HG02870 (cell line): ENCODE measurements at regions not wholly inside any gene's neighbourhood (a gene's known extent, or its start where the extent isn't known, plus 50 kb on each side); places are given as distances from the start of the nearest gene placed in this dataset.

ENCODE experiments used
- ATAC-seq: cut with Tn5 transposase; IDR thresholded peaks from one replicate; pipeline ENCODE4 v1.9.1; 2021; ENCODE audit warnings: mild to moderate bottlenecking, moderate library complexity; ENCODE audit not compliant: unreplicated experiment

DNA sequence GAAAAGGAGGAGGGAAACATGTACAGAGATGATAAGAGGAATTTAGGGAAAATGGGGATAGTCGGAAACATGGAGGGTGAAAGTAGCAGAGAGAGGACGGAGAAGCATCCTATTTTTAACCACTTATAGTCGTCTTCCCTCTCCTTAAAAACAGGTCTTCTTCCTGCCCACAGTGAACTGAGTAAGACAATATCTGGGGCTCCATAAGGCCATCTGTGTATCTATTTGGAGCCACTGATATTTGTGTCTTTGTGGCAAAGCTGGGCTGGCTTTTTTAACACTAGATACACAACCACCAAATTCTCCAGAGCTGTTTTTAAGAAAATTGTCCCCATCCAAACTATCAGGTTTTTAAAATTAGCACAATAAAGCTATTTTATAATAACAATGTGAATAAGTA is 109.5 kb upstream of the RAP1B start:
- ATAC-seq = no peak

DNA sequence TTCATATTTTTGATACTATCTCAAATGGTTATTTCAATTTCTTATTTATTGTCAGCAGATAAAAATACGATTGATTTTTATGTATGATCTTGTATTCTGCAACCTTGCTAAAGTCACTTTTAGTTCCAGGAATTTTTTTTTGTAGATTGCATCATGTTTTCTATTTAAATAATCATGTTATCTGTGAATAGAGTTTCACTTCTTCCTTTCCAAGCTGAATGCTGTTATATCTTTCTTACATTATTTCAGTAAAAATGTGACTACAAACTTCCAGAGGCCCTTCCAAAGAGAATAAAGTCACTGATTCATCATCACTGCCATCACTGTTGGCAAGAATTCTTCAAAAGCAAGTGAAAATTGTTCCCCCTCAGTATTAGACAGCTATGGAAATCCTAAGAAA is 104.7 kb upstream of the RAP1B start:
- ATAC-seq = no peak

DNA sequence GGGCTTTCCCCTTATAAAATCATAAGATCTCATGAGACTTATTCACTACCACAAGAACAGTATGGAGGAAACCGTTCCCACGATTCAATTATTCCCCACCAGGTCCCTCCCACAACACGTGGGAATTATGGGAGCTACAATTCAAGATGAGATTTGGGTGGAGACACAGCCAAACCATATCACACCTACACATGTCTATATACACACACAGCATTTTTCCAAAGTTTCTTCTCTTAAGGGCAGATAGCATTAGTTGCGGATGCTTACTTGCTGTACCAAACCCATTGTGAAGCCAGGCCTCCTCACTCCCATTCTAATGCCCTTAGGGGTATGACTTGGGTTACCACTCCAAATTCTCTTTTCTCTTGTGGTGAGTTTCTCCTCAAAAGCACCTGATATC is 104.1 kb upstream of the RAP1B start:
- ATAC-seq = no peak

DNA sequence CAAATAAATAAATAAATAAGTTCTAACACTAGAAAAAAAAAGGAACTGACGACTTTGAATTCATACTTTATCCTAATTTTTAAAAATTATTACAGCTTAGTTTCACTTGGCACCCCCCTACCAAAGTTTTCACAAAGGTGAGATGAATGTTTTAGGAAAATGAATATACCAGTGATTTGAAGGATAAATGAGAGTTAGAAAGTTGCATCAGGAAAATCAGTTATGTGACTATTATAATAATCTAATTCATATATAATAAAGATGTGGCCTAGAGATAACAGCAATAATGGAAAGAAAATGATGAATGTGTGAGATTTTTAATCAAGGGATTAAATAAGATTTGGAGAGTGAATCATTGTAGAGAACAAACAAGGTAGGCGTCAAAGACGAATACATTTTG is 103.0 kb upstream of the RAP1B start:
- ATAC-seq = no peak

DNA sequence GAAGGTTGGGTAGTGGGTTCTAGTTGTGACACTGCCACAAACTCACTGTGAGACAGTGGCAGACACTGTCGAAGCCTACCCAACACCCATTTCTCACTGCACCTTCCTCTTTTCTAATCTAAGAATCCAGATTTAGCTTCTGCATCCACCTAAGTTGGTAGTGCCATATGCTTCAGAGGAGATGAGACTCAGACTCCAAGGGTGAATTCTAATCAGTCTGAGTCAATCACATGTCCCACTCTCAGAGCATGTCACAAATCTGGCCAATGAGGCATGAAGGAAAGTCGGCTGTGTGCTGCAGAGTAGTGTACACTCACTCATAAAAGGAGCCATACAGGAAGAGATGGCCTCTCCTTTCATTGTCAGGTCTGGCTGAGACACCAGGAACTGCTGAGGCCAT is 102.1 kb upstream of the RAP1B start:
- no peak for ATAC-seq

DNA sequence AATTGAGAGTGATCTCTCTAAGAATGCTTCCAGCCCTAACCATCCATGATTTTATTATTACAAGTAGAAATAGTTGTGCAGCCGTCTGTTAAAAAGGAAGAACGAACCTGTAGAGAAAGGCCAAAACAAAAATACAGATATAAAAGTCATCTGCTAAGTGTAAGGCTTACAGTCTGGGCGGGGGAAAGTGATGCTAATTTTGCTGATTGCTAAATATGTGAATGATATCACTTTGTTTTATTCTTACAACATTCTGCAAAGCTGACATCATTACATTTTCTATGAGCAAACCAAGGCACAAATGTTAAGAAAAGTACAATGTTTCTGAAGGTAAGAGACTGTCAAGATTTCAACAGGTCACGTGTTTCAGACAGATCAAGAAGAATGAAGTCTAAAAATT is 101.5 kb upstream of the RAP1B start:
- no peak for ATAC-seq

DNA sequence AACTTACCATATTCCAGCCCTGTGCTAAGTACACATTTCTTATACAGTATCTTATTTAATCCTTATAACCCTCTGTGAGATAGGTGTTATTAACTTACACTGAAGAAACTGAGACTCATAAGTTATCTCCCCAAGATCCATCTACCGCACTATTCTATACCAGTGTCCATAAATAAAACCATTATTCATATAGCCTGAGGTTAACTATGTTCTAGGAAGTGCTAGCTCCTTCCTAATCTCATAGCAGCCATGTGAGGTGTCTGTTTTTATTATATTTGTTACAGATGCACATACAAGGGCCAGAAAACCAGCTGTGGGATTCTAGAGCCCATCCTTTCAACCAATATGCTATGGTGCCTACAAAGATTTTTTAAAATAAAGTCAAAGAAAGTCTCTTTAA is 100.3 kb upstream of the RAP1B start:
- no peak for ATAC-seq

DNA sequence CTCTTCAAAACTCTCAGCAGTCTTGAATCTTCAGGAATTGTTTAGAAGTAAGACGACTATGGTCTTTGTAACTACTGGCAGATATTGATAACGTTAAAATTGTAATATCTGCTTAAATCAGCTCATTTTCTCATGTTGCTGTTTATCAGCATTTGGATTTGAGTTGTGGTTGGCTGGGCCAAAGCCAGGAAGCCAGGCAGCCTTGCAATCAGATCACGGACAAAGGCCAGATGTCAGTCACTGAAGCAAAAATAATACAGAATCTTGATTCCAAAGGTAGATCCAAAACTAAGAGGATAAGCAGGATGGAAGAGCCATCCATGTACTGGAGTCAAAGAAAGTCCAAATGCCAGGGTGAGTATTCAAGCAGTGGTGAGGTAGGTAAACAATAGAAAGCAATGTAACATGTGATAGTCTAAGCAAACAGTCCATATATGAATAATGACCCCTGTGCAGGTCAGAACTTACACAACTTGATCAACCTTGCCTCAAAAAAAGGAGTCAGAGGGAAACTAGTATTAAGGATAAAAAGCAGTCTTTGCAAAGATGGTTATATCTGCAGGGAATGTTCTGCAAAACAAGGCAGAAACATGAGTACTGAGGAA is 95.8 kb upstream of the RAP1B start:
- no peak for ATAC-seq

DNA sequence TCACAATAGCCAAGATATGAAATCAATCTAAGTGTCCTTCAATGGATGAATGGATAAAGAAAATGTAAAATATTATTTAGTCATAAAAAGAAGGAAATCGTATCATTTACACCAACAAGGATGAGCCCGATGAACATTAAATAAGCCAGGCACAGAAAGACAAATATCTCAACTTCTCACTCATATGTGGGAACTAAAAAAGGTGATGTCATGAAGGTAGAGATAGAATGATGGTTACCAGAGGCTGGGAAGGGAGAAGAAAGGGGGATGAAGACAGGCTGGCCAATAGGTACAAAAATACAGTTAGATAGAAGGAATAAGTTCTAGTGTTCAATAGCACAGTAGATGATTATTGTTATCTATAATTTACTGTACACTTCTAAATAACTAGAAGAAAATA is 94.9 kb upstream of the RAP1B start:
- ATAC-seq = no peak

DNA sequence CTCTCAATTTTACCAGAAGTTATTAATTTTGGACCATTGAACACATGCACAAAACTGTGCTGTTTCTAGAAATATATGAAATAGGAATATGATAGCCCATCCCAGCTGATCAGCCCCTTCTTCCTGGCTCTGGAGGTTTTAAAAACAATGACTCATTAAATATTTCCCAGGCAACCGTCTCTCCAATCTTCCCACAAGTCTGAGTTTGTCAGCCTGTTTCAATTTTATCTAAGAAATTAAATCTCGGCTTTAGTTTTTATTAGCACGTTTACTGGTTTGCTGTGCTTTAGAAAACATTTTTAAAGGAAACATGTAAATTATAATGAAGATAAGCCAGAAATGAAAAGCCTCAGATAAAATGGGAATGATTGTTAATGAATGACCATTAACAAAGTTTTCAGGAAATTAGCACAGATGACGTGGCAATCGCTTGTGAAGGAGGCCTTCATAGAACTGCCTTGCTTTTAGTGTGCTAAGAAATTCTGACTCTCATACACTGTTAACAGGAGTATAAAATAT is 89.3 kb upstream of the RAP1B start:
- no peak for ATAC-seq

DNA sequence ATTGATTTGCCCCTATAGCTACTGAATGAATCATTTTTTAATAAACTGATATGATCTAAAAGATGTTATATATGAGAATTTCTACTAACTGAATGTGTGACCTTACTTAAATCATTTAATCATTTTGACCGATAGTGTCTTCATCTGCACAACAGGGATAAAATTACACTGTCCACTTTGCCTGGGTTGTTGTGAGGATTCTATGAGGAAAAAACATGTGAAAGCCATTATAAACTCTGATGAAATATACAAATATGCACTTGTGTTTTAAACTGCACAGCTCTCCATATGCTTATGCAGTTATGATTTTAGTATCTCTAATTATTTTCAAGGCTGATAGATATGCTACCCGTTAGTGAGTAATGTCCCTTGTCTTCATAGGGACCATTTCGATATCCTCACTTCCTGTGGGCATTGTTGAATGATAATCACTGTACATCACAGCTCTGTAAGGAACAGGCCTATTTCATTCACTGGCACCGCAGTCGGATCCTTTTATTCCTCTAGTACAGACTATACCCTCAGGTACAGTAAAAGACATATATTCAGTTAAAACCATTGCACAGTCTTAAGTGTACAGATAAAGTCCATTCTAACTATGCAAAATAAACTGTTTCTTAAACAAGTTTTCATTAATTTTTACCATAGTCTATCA is 88.7 kb upstream of the RAP1B start:
- ATAC-seq = no peak

DNA sequence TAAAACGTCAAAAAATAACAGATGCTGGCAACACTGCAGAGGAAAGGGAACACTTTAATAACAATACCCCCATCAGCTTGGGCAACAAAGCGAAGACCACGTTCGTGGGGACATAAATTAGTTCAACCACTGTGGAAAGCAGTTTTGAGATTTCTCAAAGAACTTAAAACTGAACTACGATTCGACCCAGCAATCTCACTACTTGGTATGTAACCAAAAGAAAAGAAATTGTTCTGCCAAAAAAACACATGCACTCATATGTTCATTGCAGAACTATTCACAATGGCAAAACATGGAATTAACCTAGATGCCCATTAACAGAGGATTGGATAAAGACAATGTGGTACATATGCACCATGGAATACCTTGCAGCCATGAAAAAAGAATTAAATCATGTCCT is 81.2 kb upstream of the RAP1B start:
- ATAC-seq = no peak

DNA sequence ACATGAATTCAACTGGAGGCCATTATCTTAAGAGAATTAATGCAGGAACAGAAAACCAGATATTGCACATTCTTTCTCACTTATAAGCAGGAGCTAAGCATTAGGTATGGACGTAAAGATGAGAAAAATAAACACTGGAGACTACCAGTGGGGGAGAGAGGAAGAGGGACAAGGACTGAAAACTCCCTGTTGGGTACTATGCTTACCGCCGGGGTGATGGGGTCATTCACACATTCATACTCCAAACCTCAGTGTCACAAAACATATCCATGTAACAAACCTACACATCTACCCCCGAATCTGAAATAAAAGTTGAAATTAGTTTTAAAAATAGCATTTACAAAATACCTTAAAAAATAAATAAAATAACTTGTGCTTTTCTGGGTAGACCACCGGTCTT is 80.8 kb upstream of the RAP1B start:
- ATAC-seq = no peak

DNA sequence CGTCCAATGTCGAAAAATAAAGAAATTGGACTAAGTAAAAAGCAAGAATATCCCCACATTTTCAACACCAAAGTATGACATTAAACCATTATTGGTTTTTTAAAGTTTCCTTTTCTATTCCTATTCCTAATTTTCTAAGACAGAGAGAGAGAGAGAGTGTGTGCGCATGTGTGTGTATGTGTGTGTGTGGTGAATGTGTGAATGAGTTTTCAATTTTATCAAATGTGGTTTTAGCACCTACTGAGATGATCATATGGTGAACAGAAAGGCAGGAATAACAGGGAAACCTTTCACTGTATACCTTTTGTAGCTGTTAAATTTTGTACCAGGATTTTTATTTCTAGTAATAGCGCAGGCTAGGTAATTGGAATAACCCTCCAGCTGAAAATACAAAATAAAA is 80.4 kb upstream of the RAP1B start:
- ATAC-seq = no peak

DNA sequence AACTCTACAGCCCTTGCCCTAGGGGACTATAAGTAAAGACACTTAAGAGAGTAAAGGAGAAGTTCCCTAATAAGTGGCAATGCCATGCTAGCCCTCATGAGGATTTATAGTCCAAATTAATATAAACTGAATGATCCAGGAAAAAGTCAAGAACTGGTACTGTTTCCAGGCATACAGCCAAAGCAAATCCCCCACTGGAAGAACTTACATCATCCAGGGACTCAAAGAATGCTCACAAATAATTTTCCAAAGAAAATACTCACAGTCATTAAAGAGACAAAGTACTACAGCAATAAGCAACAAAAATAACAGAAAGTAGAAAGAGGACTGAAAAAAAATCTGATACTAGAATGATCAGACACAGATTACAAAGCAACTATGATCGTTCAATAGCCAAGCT is 79.7 kb upstream of the RAP1B start:
- ATAC-seq = no peak

DNA sequence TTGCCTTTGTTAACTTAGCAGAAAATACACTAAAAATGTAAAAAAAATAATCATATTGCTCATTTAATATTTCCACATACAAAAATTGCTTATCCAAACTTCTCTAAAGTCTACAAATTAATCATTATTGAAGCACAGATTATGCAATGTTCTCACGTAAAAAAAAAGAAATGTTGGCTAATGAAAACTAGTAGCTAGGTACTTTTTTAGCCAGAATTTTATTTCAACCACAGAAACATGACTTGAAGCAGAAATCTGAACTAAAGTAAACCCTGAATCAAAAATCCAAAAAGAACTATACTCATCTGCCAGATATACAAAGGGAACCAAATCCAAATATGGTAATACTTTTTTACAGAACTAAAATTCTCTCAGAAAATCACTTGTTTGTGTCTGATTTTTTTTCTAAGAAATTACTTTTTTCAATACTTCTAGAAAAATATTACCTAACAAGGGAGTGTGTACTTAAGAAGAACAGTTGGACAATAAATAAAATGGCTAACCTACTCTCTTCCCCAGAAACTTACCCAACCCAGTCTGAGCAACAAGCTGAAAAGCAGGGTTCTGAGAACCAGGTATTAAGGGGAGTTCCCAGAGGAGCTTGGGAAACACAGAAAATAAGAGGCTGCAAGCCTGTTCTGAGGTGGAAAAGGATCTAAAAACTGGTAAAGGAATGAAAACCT is 78.4 kb upstream of the RAP1B start:
- no peak for ATAC-seq

DNA sequence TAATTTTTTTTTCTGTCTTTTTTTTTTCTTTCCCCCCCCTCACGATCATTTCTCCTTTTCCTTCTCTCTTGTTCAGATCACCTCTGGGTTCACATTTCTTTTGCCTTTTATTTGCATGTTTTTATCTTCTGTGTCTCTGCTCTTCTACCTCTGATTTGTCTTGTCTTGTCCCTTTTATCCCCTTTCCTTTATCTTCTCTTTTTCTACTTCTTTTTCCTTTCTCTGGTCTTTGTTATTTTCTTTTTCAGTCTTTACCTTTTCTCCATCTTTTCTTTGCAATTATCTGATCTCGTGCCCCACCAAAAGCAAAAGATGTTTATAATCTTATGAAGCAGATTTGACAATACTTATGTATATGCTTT is 77.8 kb upstream of the RAP1B start:
- ATAC-seq = no peak

DNA sequence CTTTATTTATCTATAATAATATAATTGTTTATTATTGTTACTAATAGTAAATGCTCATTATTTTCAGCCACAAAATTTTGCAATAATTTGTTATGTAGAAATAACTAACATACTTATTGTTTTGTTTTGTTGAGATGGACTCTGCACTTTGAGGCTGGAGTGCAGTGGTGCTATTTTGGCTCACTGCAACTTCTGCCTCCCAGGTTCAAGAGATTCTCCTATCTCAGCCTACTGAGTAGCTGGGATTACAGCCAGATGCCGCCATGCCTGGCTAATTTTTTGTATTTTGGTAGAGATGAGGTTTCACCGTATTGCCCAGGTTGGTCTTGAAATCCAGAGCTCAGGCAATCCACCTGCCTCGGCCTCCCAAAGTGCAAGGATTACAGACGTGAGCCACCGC is 76.6 kb upstream of the RAP1B start:
- ATAC-seq = no peak

DNA sequence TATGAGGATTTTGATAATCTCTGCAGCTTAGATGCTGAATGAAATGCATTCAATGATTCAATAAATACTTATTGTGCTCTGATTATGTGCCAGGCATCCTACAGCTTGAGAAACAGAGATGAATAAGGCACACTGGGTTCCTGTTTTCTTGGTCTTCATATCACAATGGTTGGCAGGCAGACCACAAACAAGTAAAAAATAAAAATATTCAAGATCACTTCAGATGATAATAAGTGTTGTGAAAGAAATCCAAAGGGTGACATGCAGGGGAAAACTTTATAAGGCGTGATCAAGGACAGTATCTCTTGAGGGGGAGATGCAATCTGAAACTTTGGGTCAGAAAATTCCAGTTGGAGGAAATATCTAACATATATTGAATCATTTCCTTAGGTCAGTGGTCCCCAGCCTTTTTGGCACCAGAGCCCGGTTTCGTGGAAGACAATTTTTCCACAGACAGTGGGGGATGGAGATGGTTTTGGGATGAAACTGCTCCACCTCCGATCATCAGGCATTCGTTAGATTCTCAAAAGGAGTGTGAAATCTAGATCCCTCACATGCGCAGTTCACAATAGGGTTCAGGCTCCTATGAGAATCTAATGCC is 73.7 kb upstream of the RAP1B start:
- ATAC-seq = no peak

DNA sequence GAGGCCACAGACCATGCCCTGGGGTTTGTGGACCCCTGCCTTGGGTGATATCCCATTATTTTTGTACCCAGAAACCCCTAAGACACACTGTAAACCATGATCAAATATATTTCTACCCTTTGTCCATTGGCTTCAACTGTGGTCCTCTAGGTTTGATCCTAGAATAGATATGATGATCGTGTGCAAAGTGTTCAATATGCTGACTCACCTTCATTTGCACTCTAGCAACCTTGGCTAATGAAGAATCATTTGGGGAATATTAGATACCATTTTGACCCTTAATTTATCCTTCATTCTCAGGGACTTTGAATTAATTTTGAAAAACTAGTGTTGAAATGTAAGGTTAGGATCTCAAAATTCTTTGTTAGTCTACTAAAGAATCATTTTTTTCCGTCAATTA is 73.1 kb upstream of the RAP1B start:
- no peak for ATAC-seq

DNA sequence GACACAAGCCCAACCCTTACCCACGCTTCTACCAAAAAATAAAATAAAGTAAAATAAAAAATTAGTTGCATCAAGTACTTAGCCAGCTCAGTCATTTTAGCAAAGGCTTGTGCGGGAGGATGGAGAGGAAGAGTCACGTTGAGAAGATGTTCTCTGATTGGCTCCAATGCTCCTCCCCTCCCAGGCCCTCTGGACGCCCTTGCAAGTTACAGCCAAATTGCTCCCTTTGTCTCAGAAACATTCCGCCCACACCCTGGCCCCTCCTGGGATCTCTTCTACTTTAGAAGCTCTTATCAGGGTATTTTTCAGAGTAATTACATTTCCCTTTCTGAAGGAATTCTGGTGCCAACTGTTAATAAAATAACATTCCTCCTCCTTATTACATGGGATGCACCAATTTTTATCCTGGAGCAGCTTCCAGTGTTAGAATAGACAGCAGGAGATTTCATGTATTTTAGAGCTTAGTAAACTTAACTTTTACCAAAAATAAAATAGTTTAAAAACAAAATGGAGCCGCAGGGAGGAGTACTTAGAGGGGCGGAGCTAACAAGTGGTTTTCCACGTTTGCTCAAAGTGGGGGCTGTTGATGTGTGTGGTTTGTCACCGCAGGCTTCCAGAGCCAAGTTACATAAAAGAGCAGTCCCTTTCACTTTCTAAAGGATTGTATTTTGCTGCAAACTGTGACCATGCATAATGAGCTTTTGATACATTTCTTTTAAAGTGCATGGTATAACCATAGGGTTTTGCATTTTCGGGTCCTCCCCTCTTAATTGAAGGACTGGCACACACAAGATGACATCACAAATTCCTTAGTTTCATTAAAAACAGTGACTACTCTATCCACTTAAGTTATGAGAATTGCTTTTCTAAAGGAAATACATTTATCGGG is 71.7 kb upstream of the RAP1B start:
- no peak for ATAC-seq
